T-helper 2 cell treated with Interferon-gamma antibody and Interleukin-4, amounts not matched to agents 100 ng/mL and 5 ng/mL, for 36 hours (primary cell): ENCODE measurements at regions not wholly inside any gene's neighbourhood (a gene's known extent, or its start where the extent isn't known, plus 50 kb on each side); places are given as distances from the start of the nearest gene placed in this dataset.

ENCODE experiments used
- intact Hi-C: fragments of 100-400 bp; cut with micrococcal nuclease; formaldehyde crosslinking; loops from one replicate; pipeline ENCODE4 v1.15.1; 2023

- intact Hi-C loops = no loop called here
Measured at GRCh38 chr14:46300765-46301164, 350.8 kb downstream of the RPL10L start.

GRCh38 chr14:46290706-46291105 is 360.9 kb downstream of the RPL10L start:
- intact Hi-C loops = no loop called here

GRCh38 chr14:46279776-46280175 is 371.8 kb downstream of the RPL10L start:
- intact Hi-C loops = no loop called here

- intact Hi-C loops = no loop called here
Measured at GRCh38 chr14:46279327-46279726, 372.3 kb downstream of the RPL10L start.

GRCh38 chr14:46259536-46259935 is 392.0 kb downstream of the RPL10L start:
- intact Hi-C loops = no loop called here

- intact Hi-C loops = no loop called here
Measured at GRCh38 chr14:46256381-46256780, 395.2 kb downstream of the RPL10L start.

- intact Hi-C loops = no loop called here
Measured at GRCh38 chr14:46250113-46250703, 401.4 kb downstream of the RPL10L start.

- intact Hi-C loops = no loop called here
Measured at GRCh38 chr14:46248001-46248630, 403.5 kb downstream of the RPL10L start.

- intact Hi-C loops = no loop called here
Measured at GRCh38 chr14:46245276-46245675, 406.3 kb downstream of the RPL10L start.

- intact Hi-C loops = no loop called here
Measured at GRCh38 chr14:46233786-46234185, 417.8 kb downstream of the RPL10L start.

GRCh38 chr14:46230540-46230939 is 421.0 kb downstream of the RPL10L start:
- intact Hi-C loops = no loop called here

- intact Hi-C loops = no loop called here
Measured at GRCh38 chr14:46215801-46216200, 435.8 kb downstream of the RPL10L start.

GRCh38 chr14:46198676-46199075 is 452.9 kb downstream of the RPL10L start:
- intact Hi-C loops = no loop called here

GRCh38 chr14:46197856-46198255 is 453.7 kb downstream of the RPL10L start:
- intact Hi-C loops = no loop called here
